ENCODE measurements at regions not wholly inside any gene's neighbourhood (a gene's known extent, or its start where the extent isn't known, plus 50 kb on each side); places are given as distances from the start of the nearest gene placed in this dataset.

DNA sequence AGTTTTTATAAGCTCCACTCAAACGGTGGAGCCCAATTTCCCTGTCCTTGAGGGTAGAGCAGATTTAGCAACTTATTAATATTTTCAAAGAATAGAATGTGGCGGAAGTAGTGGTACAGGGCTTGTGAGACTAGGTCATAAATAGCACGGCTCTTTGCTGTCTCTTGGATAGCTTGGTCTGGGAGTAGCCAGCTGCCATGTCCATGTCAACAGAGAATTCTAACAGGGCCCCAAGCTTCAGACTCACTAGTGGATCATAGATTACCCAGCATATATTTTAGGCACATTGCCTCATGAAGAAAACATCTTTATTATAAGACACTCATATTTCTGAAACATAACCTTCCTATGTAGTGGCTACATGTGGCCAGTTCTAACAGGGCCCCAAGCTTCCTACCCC lies 755.7 kb downstream of the HDGFL1 start:
- TF ChIP-seq, protein P1, sequence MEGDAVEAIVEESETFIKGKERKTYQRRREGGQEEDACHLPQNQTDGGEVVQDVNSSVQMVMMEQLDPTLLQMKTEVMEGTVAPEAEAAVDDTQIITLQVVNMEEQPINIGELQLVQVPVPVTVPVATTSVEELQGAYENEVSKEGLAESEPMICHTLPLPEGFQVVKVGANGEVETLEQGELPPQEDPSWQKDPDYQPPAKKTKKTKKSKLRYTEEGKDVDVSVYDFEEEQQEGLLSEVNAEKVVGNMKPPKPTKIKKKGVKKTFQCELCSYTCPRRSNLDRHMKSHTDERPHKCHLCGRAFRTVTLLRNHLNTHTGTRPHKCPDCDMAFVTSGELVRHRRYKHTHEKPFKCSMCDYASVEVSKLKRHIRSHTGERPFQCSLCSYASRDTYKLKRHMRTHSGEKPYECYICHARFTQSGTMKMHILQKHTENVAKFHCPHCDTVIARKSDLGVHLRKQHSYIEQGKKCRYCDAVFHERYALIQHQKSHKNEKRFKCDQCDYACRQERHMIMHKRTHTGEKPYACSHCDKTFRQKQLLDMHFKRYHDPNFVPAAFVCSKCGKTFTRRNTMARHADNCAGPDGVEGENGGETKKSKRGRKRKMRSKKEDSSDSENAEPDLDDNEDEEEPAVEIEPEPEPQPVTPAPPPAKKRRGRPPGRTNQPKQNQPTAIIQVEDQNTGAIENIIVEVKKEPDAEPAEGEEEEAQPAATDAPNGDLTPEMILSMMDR (IDR thresholded peaks at IDR 0.05; ENCODE audit: low read depth, low read length, missing input control) = no peak
- TF ChIP-seq, protein P2, sequence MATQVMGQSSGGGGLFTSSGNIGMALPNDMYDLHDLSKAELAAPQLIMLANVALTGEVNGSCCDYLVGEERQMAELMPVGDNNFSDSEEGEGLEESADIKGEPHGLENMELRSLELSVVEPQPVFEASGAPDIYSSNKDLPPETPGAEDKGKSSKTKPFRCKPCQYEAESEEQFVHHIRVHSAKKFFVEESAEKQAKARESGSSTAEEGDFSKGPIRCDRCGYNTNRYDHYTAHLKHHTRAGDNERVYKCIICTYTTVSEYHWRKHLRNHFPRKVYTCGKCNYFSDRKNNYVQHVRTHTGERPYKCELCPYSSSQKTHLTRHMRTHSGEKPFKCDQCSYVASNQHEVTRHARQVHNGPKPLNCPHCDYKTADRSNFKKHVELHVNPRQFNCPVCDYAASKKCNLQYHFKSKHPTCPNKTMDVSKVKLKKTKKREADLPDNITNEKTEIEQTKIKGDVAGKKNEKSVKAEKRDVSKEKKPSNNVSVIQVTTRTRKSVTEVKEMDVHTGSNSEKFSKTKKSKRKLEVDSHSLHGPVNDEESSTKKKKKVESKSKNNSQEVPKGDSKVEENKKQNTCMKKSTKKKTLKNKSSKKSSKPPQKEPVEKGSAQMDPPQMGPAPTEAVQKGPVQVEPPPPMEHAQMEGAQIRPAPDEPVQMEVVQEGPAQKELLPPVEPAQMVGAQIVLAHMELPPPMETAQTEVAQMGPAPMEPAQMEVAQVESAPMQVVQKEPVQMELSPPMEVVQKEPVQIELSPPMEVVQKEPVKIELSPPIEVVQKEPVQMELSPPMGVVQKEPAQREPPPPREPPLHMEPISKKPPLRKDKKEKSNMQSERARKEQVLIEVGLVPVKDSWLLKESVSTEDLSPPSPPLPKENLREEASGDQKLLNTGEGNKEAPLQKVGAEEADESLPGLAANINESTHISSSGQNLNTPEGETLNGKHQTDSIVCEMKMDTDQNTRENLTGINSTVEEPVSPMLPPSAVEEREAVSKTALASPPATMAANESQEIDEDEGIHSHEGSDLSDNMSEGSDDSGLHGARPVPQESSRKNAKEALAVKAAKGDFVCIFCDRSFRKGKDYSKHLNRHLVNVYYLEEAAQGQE (IDR thresholded peaks at IDR 0.05) = no peak
- no peak for TF ChIP-seq TAF1 (conservative IDR thresholded peaks at IDR 0.05)
